ENCODE measurements at regions not wholly inside any gene's neighbourhood (a gene's known extent, or its start where the extent isn't known, plus 50 kb on each side); places are given as distances from the start of the nearest gene placed in this dataset.

DNA sequence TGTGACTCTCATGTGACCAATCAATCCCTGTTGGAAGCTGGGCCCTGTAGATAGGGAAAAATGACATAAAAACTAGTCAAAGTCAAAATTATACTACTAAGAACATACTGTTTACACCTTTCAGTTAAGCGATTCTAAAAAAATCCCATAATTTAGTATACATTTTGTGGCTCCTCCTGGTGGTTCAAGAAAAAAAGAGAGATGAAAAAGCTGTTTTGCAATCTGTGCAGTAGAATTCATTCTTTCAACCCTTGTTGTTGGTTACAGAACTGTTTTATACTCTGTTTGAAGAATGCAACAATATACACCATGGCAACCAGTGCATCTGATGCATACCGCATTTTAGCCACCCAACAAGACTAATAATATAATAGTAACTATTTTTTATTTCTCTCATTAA lies 66.8 kb upstream of the ANK2 start:
- Histone ChIP-seq H3K27me3 (ENCODE audit: control insufficient read depth, insufficient read depth, low read length) (no peaks in the 10 kb centered on the region), H3K36me3 (ENCODE audit: control insufficient read depth, insufficient read depth, low read length) (no peaks in the 10 kb centered on the region), H3K9me3 (ENCODE audit: control insufficient read depth, insufficient read depth, low read length) (no peaks in the 10 kb centered on the region), H3K4me3 (ENCODE audit: low read depth, low read length) (no peak overlapping the region), H3K4me1 (ENCODE audit: control insufficient read depth, insufficient read depth, low read length) (peaks cover 8% of the 10 kb centered on the region), H3K9ac (ENCODE audit: low read depth, low read length) (no peak overlapping the region)

GRCh38 chr4:112994732-112995464 lies 54.6 kb upstream of the ANK2 start:
- Histone ChIP-seq H3K4me3 (ENCODE audit: low read depth, low read length) (no peak overlapping the region), H3K9me3 (ENCODE audit: control insufficient read depth, insufficient read depth, low read length) (no peaks in the 10 kb centered on the region), H3K9ac (ENCODE audit: low read depth, low read length) (no peak overlapping the region), H3K4me1 (ENCODE audit: control insufficient read depth, insufficient read depth, low read length) (no peaks in the 10 kb centered on the region), H3K36me3 (ENCODE audit: control insufficient read depth, insufficient read depth, low read length) (no peaks in the 10 kb centered on the region), H3K27me3 (ENCODE audit: control insufficient read depth, insufficient read depth, low read length) (no peaks in the 10 kb centered on the region)
